ENCODE measurements at regions not wholly inside any gene's neighbourhood (a gene's known extent, or its start where the extent isn't known, plus 50 kb on each side); places are given as distances from the start of the nearest gene placed in this dataset.

DNA sequence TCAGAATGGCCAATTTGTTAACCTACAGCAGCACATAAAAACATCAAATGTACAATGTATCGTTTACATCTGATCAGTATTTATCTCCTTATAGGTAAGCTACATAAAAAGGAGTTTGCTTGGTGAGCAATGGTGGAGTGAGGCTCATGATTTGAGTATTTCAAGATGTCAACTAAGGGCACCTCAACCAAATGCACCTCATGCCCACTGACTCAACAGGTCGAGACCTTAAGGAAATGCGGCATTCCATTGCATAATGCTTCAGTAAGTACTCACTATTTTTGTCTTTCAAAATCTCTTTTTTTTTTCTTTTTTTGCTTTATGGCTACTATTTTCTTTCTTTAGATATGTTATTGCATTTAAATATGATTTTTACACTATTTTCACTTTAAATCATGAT, 181.0 kb upstream of the TLL1 start:
- TF ChIP-seq, protein P1, sequence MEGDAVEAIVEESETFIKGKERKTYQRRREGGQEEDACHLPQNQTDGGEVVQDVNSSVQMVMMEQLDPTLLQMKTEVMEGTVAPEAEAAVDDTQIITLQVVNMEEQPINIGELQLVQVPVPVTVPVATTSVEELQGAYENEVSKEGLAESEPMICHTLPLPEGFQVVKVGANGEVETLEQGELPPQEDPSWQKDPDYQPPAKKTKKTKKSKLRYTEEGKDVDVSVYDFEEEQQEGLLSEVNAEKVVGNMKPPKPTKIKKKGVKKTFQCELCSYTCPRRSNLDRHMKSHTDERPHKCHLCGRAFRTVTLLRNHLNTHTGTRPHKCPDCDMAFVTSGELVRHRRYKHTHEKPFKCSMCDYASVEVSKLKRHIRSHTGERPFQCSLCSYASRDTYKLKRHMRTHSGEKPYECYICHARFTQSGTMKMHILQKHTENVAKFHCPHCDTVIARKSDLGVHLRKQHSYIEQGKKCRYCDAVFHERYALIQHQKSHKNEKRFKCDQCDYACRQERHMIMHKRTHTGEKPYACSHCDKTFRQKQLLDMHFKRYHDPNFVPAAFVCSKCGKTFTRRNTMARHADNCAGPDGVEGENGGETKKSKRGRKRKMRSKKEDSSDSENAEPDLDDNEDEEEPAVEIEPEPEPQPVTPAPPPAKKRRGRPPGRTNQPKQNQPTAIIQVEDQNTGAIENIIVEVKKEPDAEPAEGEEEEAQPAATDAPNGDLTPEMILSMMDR (conservative IDR thresholded peaks at IDR 0.05): no peak
- TF ChIP-seq ZFX (IDR thresholded peaks at IDR 0.05): no peak
